A549 (cell line): ENCODE measurements at regions not wholly inside any gene's neighbourhood (a gene's known extent, or its start where the extent isn't known, plus 50 kb on each side); places are given as distances from the start of the nearest gene placed in this dataset.

Experiments used
- ATAC-seq, 2 experiments: fragments of 200-7000 bp in 1 of 2; fragments of >200 bp in 1 of 2; cut with Nextera tagmentation in 1 of 2; cut with Tn5 transposase in 1 of 2; 3 replicates each; pipeline versions ENCODE4 v1.8.0 to v1.9.1; 2018 to 2020; ENCODE audit warnings: mild to moderate bottlenecking in 1 of 2, moderate library complexity in 1 of 2
- CTCF ChIA-PET: fragments of 300-600 bp; sonication (Branson Sonifier 250); formaldehyde crosslinking; extraction: SDS; loops from one replicate; lab custom pipeline; 2021; ENCODE audit warnings: antibody characterized with exemption, inconsistent platforms; lab: Yijun Ruan, JAX
- POLR2A ChIA-PET: fragments of 350-600 bp; formaldehyde crosslinking; extraction: SDS; loops from one replicate; lab custom pipeline; 2021; ENCODE audit warnings: antibody characterized with exemption, inconsistent platforms; lab: Yijun Ruan, JAX
- DNase-seq, 2 experiments: peaks; one replicate each; pipeline versions ENCODE4 v3.0.0 to v3.0.0-alpha.2; 2011 to 2016; ENCODE audit warnings: low read depth in 1 of 2, low spot score in 1 of 2
- FAIRE-seq: peaks from 2 replicates; lab custom pipeline; 2011; peaks lifted over from hg19 to GRCh38; lab: Jason Lieb, UNC
- H3K27ac ChIP-seq, 2 experiments: fragments of >200 bp; sonication (Bioruptor Twin); formaldehyde crosslinking; 3 replicates each; pipeline ENCODE4 v1.5.1; 2016 to 2017
- H3K4me1 ChIP-seq: fragments of >200 bp; sonication (Bioruptor Twin); formaldehyde crosslinking; 3 replicates; pipeline ENCODE4 v1.6.1; 2016
- H3K4me2 ChIP-seq: fragments of >200 bp; sonication (Bioruptor Twin); formaldehyde crosslinking; 3 replicates; pipeline ENCODE4 v1.6.1; 2016
- H3K4me3 ChIP-seq: fragments of >200 bp; sonication (Bioruptor Twin); formaldehyde crosslinking; 3 replicates; pipeline ENCODE4 v1.5.1; 2016
- H3K9me3 ChIP-seq: fragments of >200 bp; sonication (Bioruptor Twin); formaldehyde crosslinking; 3 replicates; pipeline ENCODE4 v1.6.1; 2016
- CEBPB ChIP-seq, 2 experiments: fragments of >200 bp in 1 of 2; sonication (Bioruptor Twin) in 1 of 2; formaldehyde crosslinking in 1 of 2; IDR thresholded peaks; 2 replicates each; pipeline ENCODE4 v1.6.1; 2012 to 2016
- CHD2 ChIP-seq: fragments of 150-350 bp; IDR thresholded peaks from 2 replicates; pipeline ENCODE4 v1.6.1; 2014; ENCODE audit warnings: low read length; ENCODE audit not compliant: partially characterized antibody
- EHF ChIP-seq: fragments of 250-450 bp; sonication (Bioruptor Pico); IDR thresholded peaks from 2 replicates; pipeline ENCODE4 v1.5.0; 2020; ENCODE audit warnings: mild to moderate bottlenecking
- EHMT2 ChIP-seq: fragments of 200-600 bp; sonication (generic); IDR thresholded peaks from 2 replicates; pipeline ENCODE4 v1.6.1; 2016; ENCODE audit warnings: antibody characterized with exemption, low read depth, mild to moderate bottlenecking, moderate library complexity
- FOSB ChIP-seq: fragments of 250-450 bp; sonication (Bioruptor Pico); IDR thresholded peaks from 2 replicates; pipeline ENCODE4 v1.5.0; 2020; ENCODE audit warnings: mild to moderate bottlenecking, moderate library complexity
- FOSL2 ChIP-seq, 2 experiments: fragments of 450-650 bp in 1 of 2; fragments of >200 bp in 1 of 2; sonication (Bioruptor Twin) in 1 of 2; formaldehyde crosslinking; IDR thresholded peaks; 2 replicates each; pipeline versions ENCODE4 v1.5.0 to v1.6.1; 2016 to 2020; ENCODE audit warnings: mild to moderate bottlenecking in 1 of 2, moderate library complexity in 1 of 2
- HEYL ChIP-seq: fragments of 250-450 bp; sonication (Bioruptor Pico); IDR thresholded peaks from 2 replicates; pipeline ENCODE4 v1.8.0; 2021; ENCODE audit warnings: mild to moderate bottlenecking, moderate library complexity
- HOXA7 ChIP-seq: fragments of 250-450 bp; sonication (Bioruptor Pico); IDR thresholded peaks from 2 replicates; pipeline ENCODE4 v1.5.0; 2020; ENCODE audit warnings: mild to moderate bottlenecking, moderate library complexity
- HOXB13 ChIP-seq: fragments of 250-450 bp; sonication (Bioruptor Pico); IDR thresholded peaks from 2 replicates; pipeline ENCODE4 v1.5.0; 2020; ENCODE audit warnings: low read depth, mild to moderate bottlenecking, moderate library complexity
- KDM1A ChIP-seq: fragments of 200-600 bp; sonication (generic); IDR thresholded peaks from 2 replicates; pipeline ENCODE4 v1.6.1; 2016; ENCODE audit warnings: low read depth, mild to moderate bottlenecking
- MYC ChIP-seq: IDR thresholded peaks from 2 replicates; pipeline ENCODE4 v1.6.1; 2012; ENCODE audit warnings: mild to moderate bottlenecking, inconsistent platforms, low read length, improper control_type of control experiment, borderline replicate concordance
- NFE2L2 ChIP-seq: fragments of 150-350 bp; conservative IDR thresholded peaks from 2 replicates; pipeline ENCODE4 v1.6.1; 2014; ENCODE audit warnings: low read length
- NPAS2 ChIP-seq: fragments of 250-450 bp; sonication (Bioruptor Pico); IDR thresholded peaks from 2 replicates; pipeline ENCODE4 v1.8.0; 2022; ENCODE audit warnings: mild to moderate bottlenecking, moderate library complexity, borderline replicate concordance
- NR3C1 ChIP-seq: fragments of >200 bp; sonication (Bioruptor Twin); formaldehyde crosslinking; IDR thresholded peaks from 3 replicates; pipeline ENCODE4 v1.6.1; 2017
- POLR2A ChIP-seq: IDR thresholded peaks from 2 replicates; pipeline ENCODE4 v1.6.1; 2012; ENCODE audit warnings: mild to moderate bottlenecking, low read length
- POLR2AphosphoS2 ChIP-seq: conservative IDR thresholded peaks from 2 replicates; pipeline ENCODE4 v1.6.1; 2012; ENCODE audit warnings: low read length, improper control_type of control experiment, inconsistent platforms
- RFX5 ChIP-seq: fragments of 450-650 bp; IDR thresholded peaks from 2 replicates; pipeline ENCODE4 v1.7.1; 2014; ENCODE audit warnings: antibody characterized with exemption, mild to moderate bottlenecking, moderate library complexity
- RNF2 ChIP-seq: fragments of 200-600 bp; sonication (generic); IDR thresholded peaks from 2 replicates; pipeline ENCODE4 v1.6.1; 2016; ENCODE audit warnings: low read depth, mild to moderate bottlenecking, antibody characterized with exemption, moderate library complexity, borderline replicate concordance
- SREBF2 ChIP-seq: fragments of 450-650 bp; IDR thresholded peaks from 2 replicates; pipeline ENCODE4 v1.6.1; 2014; ENCODE audit warnings: mild to moderate bottlenecking, moderate library complexity
- ZFP36 ChIP-seq: fragments of 450-650 bp; IDR thresholded peaks from 2 replicates; pipeline ENCODE4 v1.6.1; 2014; ENCODE audit warnings: borderline replicate concordance; ENCODE audit not compliant: partially characterized antibody
- ZSCAN20 ChIP-seq: fragments of 250-450 bp; sonication (Bioruptor Pico); IDR thresholded peaks from 2 replicates; pipeline ENCODE4 v1.8.0; 2022; ENCODE audit warnings: mild to moderate bottlenecking, moderate library complexity
- WGBS: methylation state at CpG from one replicate; pipeline ENCODE4 v1.1.6; 2017; ENCODE audit errors: missing lambda C conversion rate; 5-methylcytosine and 5-hydroxymethylcytosine counted together
- TF ChIP-seq, protein P1 (sequence below): IDR thresholded peaks from 2 replicates; pipeline ENCODE4 v1.6.1; 2012; ENCODE audit warnings: low read depth, borderline replicate concordance
- TF ChIP-seq, protein P2 (sequence below): fragments of 200-600 bp; sonication (generic); IDR thresholded peaks from 2 replicates; pipeline ENCODE4 v1.6.1; 2016; ENCODE audit warnings: antibody characterized with exemption, mild to moderate bottlenecking, moderate library complexity
- TF ChIP-seq, protein P3 (sequence below): fragments of 250-450 bp; sonication (Bioruptor Pico); IDR thresholded peaks from 2 replicates; pipeline ENCODE4 v1.5.0; 2021; ENCODE audit warnings: mild to moderate bottlenecking, moderate library complexity, borderline replicate concordance

DNA sequence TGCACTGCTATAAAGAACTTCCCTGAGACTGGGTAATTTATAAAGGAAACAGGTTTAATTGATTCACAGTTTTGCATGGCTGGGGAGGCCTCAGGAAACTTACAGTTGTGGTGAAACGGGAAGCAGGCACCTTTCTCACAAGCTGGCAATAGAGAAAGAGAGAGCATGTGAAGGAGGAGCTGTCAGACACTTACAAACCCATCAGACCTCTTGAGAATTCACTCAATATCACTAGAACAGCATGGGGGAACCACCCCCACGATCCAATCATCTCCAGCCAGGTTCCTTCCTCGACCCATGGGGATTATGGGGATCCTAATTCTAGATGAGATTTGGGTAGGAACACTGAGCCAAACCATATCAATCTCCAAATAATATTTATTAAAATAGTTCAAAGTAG is 729.2 kb upstream of the DDX18 start (continued):
- no peak for TF ChIP-seq HOXA7 (CRISPR knock-in tag)
- no peak for TF ChIP-seq HOXB13 (CRISPR knock-in tag)
- no peak for TF ChIP-seq MYC
- TF ChIP-seq, protein P1, sequence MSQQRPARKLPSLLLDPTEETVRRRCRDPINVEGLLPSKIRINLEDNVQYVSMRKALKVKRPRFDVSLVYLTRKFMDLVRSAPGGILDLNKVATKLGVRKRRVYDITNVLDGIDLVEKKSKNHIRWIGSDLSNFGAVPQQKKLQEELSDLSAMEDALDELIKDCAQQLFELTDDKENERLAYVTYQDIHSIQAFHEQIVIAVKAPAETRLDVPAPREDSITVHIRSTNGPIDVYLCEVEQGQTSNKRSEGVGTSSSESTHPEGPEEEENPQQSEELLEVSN = no peak

DNA sequence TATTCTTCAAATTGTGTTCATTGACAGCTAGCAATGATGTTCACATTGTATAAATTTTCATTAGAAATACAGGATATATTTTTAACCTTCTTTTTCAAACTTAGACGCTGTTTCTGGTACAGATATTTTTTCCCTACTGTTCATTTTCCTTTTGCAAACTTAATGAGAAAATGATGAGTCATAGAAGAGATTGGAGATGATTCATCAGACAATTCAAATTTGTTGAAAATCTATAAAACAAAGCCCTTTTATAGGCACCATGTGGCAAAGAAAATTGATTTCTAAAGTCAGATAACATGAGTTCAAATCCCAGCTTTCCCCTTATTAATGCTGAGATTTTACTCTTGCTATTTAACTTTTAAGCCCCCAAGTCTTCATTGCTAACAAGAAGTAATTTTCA is 728.8 kb upstream of the DDX18 start:
- DNase-seq (no peak), ATAC-seq (no peak), FAIRE-seq (no peak)
- TF ChIP-seq NPAS2 (CRISPR knock-in tag) = no peak
- TF ChIP-seq NR3C1 = no peak
- TF ChIP-seq NFE2L2 = peak; percentile 55
- no peak for TF ChIP-seq FOSL2 (IDR thresholded peaks at IDR 0.05)
- TF ChIP-seq FOSL2 (CRISPR knock-in tag; IDR thresholded peaks at IDR 0.05) = peak; percentile 62
- H3K9me3 ChIP-seq = no peaks in the 10 kb centered on the region
- H3K27ac ChIP-seq = no peak overlapping the region
- 0% methylated on average over 1 of the region's 1 CpG for WGBS
- H3K4me1 ChIP-seq = no peaks in the 10 kb centered on the region
- ChIA-PET CTCF (no interaction called here), POLR2A (no interaction called here)
- H3K4me2 ChIP-seq = no peak overlapping the region
- no peak overlapping the region for H3K4me3 ChIP-seq

DNA sequence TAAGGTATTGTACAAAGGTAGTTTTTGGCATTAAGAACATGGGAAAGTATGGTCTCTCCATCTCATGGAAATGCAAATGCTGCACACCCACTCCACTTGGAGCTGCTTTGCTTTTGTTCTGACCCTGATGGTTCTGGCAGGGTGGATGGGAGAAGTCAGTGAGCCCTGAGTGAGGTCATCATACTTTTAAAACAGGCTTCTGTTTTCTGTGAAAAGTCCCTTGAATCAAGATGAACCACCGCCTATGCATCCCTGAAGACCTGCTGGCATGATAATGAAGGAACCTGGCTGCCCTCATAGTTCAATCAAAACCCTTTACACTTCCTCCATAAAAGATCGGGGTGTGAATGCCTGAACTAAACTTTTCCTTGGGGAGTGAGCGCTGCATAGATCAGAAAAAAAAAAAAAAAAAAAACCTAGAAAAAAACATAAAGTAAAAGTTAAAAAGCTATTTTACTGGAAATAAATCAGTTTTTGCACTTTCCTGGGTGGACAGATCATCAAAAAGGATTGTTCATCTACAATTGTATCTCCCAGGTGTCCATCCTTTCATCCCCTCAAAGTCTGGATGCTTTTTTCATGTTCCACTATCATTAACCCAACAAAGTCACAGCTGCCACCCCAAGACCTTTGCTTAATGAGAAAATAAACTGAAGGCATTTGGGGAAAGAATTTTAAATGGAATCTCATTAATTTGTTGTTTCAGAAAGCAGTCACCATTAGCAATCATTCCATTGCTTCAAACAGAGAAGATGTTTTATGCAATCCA is 728.1 kb upstream of the DDX18 start:
- ATAC-seq = no peak
- TF ChIP-seq NR3C1 (no peak), ZSCAN20 (CRISPR knock-in tag) (no peak), CHD2 (no peak), MYC (no peak), HOXA7 (CRISPR knock-in tag) (no peak), CEBPB (IDR thresholded peaks at IDR 0.05) (no peak), EHF (no peak), FOSB (CRISPR knock-in tag) (no peak), SREBF2 (no peak), HEYL (CRISPR knock-in tag) (no peak), KDM1A (no peak), EHMT2 (no peak), RFX5 (no peak), FOSL2 (IDR thresholded peaks at IDR 0.05) (no peak), FOSL2 (CRISPR knock-in tag; IDR thresholded peaks at IDR 0.05) (no peak), POLR2AphosphoS2 (no peak), POLR2A (no peak), RNF2 (no peak), ZFP36 (no peak)
- TF ChIP-seq, protein P2, sequence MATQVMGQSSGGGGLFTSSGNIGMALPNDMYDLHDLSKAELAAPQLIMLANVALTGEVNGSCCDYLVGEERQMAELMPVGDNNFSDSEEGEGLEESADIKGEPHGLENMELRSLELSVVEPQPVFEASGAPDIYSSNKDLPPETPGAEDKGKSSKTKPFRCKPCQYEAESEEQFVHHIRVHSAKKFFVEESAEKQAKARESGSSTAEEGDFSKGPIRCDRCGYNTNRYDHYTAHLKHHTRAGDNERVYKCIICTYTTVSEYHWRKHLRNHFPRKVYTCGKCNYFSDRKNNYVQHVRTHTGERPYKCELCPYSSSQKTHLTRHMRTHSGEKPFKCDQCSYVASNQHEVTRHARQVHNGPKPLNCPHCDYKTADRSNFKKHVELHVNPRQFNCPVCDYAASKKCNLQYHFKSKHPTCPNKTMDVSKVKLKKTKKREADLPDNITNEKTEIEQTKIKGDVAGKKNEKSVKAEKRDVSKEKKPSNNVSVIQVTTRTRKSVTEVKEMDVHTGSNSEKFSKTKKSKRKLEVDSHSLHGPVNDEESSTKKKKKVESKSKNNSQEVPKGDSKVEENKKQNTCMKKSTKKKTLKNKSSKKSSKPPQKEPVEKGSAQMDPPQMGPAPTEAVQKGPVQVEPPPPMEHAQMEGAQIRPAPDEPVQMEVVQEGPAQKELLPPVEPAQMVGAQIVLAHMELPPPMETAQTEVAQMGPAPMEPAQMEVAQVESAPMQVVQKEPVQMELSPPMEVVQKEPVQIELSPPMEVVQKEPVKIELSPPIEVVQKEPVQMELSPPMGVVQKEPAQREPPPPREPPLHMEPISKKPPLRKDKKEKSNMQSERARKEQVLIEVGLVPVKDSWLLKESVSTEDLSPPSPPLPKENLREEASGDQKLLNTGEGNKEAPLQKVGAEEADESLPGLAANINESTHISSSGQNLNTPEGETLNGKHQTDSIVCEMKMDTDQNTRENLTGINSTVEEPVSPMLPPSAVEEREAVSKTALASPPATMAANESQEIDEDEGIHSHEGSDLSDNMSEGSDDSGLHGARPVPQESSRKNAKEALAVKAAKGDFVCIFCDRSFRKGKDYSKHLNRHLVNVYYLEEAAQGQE = no peak
- TF ChIP-seq, protein P3, sequence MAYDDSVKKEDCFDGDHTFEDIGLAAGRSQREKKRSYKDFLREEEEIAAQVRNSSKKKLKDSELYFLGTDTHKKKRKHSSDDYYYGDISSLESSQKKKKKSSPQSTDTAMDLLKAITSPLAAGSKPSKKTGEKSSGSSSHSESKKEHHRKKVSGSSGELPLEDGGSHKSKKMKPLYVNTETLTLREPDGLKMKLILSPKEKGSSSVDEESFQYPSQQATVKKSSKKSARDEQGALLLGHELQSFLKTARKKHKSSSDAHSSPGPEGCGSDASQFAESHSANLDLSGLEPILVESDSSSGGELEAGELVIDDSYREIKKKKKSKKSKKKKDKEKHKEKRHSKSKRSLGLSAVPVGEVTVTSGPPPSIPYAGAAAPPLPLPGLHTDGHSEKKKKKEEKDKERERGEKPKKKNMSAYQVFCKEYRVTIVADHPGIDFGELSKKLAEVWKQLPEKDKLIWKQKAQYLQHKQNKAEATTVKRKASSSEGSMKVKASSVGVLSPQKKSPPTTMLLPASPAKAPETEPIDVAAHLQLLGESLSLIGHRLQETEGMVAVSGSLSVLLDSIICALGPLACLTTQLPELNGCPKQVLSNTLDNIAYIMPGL (CRISPR knock-in tag) = no peak
- 5% methylated on average over 3 of the region's 3 CpGs for WGBS
- H3K4me3 ChIP-seq = no peak overlapping the region
- H3K9me3 ChIP-seq = no peaks in the 10 kb centered on the region
- H3K4me1 ChIP-seq = no peaks in the 10 kb centered on the region
- ChIA-PET CTCF (no interaction called here), POLR2A (no interaction called here)
- no peak overlapping the region for H3K27ac ChIP-seq
- FAIRE-seq = no peak
- no peak overlapping the region for H3K4me2 ChIP-seq
- no peak for DNase-seq
